HG03521 (cell line): ENCODE measurements at regions not wholly inside any gene's neighbourhood (a gene's known extent, or its start where the extent isn't known, plus 50 kb on each side); places are given as distances from the start of the nearest gene placed in this dataset.

ENCODE experiments used
- ATAC-seq: cut with Tn5 transposase; IDR thresholded peaks from one replicate; pipeline ENCODE4 v1.9.1; 2021; ENCODE audit warnings: mild to moderate bottlenecking, moderate library complexity; ENCODE audit not compliant: unreplicated experiment

- ATAC-seq: no peak
Observed at GRCh38 chr7:38069052-38069451, 109.0 kb upstream of the STARD3NL start.

- ATAC-seq: no peak
Observed at GRCh38 chr7:38070718-38071117, 107.3 kb upstream of the STARD3NL start.

- ATAC-seq: no peak
Observed at GRCh38 chr7:38086857-38087256, 91.2 kb upstream of the STARD3NL start.

GRCh38 chr7:38102507-38102906, 75.5 kb upstream of the STARD3NL start:
- no peak for ATAC-seq

GRCh38 chr7:38105874-38106483, 72.1 kb upstream of the STARD3NL start:
- ATAC-seq: no peak

- ATAC-seq: peak; percentile 81
Observed at GRCh38 chr7:38107486-38107893, 70.6 kb upstream of the STARD3NL start.

GRCh38 chr7:38112075-38112474, 66.0 kb upstream of the STARD3NL start:
- ATAC-seq: no peak

GRCh38 chr7:38120076-38120475, 58.0 kb upstream of the STARD3NL start:
- ATAC-seq: no peak

GRCh38 chr7:38122501-38122900, 55.5 kb upstream of the STARD3NL start:
- ATAC-seq: no peak

- no peak for ATAC-seq
Observed at GRCh38 chr7:38123494-38123893, 54.6 kb upstream of the STARD3NL start.

GRCh38 chr7:38127216-38128207, 50.5 kb upstream of the STARD3NL start:
- no peak for ATAC-seq
